T-helper 1 cell treated with Interleukin-12 subunit alpha and Interleukin-12 subunit beta and Interleukin-4 antibody, amounts not matched to agents 30 μg/mL and 1 μg/mL, for 36 hours (primary cell): ENCODE measurements at regions not wholly inside any gene's neighbourhood (a gene's known extent, or its start where the extent isn't known, plus 50 kb on each side); places are given as distances from the start of the nearest gene placed in this dataset.

ENCODE experiments used
- H3K27ac Mint-ChIP-seq: one replicate; pipeline ENCODE4 v1.8.0; 2021; ENCODE audit warnings: mild to moderate bottlenecking, mixed read lengths
- H3K27me3 Mint-ChIP-seq: one replicate; pipeline ENCODE4 v1.8.0; 2021; ENCODE audit warnings: low read depth, mixed read lengths
- H3K36me3 Mint-ChIP-seq: one replicate; pipeline ENCODE4 v1.8.0; 2021; ENCODE audit warnings: low read depth, mixed read lengths
- H3K4me1 Mint-ChIP-seq: one replicate; pipeline ENCODE4 v1.8.0; 2021; ENCODE audit warnings: low read depth, mixed read lengths
- H3K4me3 Mint-ChIP-seq: one replicate; pipeline ENCODE4 v1.8.0; 2021; ENCODE audit warnings: mild to moderate bottlenecking, moderate library complexity, mixed read lengths
- H3K9me3 Mint-ChIP-seq: one replicate; pipeline ENCODE4 v1.8.0; 2021; ENCODE audit warnings: mixed read lengths

DNA sequence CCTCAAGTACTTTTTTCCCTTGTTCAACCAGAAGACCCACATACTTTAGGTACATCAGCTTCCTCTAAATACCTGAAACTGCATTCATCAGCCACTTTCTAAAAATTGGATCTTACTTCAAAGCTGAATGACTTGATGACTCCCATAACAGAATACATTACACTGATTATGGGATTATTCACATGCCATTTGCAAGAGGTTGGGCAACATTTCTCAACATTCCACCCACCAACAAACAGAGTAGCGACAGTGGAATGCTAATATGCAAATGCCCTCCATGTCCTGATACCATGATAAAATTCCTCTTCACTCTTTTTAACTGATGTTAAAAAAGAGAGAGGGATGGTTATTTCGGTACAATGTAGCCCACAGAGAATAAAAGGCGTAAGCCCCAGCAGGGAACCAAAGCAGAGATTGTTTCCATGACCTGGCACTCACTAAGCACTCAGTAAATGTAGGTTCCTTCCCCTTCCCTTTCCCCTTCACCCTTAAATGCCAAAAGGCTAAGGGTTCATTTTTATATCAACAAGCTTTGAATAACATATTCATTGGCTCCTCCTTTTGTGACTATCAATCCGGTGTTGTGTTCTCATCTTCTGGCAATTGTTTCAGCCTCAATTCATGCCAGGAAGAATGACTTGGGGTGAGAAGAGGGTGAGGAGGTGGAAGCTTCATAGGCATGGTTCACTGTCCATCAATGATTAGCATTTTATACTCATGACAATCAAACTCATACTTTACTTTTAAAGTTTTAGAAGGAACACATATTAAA is 317.2 kb downstream of the DHX15 start:
- H3K27ac Mint-ChIP-seq: no peak overlapping the region

DNA sequence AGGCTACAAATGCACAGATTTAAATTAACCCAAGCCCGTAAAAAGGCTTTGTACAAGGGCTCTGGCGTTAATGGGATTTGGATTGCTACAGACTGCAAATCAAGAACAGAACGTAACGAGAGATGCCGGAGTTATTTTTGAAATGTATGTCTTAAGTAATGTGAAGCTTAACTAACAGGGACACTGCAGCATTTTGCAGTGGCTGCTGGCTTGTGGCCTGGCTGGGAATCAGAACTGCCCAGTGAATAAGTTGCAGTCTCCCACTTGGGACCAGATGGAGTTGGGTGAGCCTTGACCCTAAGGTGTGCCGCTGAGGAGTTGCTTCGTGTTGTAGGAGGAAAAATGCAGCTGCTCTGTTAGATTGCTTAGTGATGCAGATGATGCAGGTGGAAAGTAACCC is 318.4 kb downstream of the DHX15 start:
- no peaks in the 10 kb centered on the region for H3K4me1 Mint-ChIP-seq

More for the DNA sequence above, 317.2 kb downstream of the DHX15 start:
- Mint-ChIP-seq H3K36me3 (no peaks in the 10 kb centered on the region), H3K9me3 (no peaks in the 10 kb centered on the region), H3K27me3 (no peaks in the 10 kb centered on the region), H3K4me1 (no peaks in the 10 kb centered on the region), H3K4me3 (no peak overlapping the region)

DNA sequence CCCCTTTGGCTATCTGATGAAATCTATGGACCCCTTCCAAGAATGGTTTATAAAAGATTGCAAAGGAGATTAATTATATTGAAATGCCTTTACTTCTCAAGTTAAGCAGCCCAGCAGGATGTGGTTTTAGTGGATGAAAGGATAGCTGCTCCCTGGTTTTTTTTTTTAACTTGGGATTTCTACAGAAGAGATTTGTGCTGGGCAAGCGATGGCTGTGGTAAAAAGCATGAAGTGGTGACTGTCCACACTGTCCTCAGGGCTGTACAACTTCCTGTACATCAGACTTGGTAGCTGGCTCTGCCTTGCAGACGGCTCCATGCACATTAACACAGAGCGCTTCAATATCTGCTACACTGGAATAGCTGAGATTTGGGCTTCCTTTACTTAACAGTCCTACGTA is 321.7 kb downstream of the DHX15 start:
- H3K4me1 Mint-ChIP-seq: no peaks in the 10 kb centered on the region
- no peaks in the 10 kb centered on the region for H3K27me3 Mint-ChIP-seq
- no peaks in the 10 kb centered on the region for H3K36me3 Mint-ChIP-seq
- H3K4me3 Mint-ChIP-seq: no peak overlapping the region
- H3K27ac Mint-ChIP-seq: no peak overlapping the region
- no peaks in the 10 kb centered on the region for H3K9me3 Mint-ChIP-seq

More for the DNA sequence above, 318.4 kb downstream of the DHX15 start:
- H3K4me3 Mint-ChIP-seq: no peak overlapping the region
- H3K27ac Mint-ChIP-seq: no peak overlapping the region
- H3K27me3 Mint-ChIP-seq: no peaks in the 10 kb centered on the region
- H3K9me3 Mint-ChIP-seq: no peaks in the 10 kb centered on the region
- no peaks in the 10 kb centered on the region for H3K36me3 Mint-ChIP-seq

DNA sequence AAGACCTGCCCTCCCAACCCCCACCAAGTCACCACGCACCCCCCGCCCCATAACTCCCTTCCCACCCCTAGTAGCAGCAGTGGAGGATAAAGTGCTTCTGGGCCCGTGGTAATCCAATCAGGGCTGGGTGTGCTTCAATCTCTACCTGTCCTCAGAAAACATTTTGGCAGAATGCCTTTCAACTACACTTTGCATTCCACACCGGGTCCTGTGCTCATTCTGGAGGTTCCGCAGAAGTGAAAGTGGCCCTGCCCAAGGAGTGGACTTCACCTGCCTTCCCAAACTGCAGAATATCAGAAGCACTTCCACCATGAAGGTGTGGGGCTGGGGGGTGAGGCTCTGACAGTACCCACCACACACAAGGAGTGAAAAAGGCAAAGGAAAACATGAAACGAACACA is 322.3 kb downstream of the DHX15 start:
- Mint-ChIP-seq H3K4me3 (no peak overlapping the region), H3K36me3 (no peaks in the 10 kb centered on the region), H3K9me3 (no peaks in the 10 kb centered on the region), H3K27ac (no peak overlapping the region), H3K4me1 (no peaks in the 10 kb centered on the region), H3K27me3 (no peaks in the 10 kb centered on the region)

DNA sequence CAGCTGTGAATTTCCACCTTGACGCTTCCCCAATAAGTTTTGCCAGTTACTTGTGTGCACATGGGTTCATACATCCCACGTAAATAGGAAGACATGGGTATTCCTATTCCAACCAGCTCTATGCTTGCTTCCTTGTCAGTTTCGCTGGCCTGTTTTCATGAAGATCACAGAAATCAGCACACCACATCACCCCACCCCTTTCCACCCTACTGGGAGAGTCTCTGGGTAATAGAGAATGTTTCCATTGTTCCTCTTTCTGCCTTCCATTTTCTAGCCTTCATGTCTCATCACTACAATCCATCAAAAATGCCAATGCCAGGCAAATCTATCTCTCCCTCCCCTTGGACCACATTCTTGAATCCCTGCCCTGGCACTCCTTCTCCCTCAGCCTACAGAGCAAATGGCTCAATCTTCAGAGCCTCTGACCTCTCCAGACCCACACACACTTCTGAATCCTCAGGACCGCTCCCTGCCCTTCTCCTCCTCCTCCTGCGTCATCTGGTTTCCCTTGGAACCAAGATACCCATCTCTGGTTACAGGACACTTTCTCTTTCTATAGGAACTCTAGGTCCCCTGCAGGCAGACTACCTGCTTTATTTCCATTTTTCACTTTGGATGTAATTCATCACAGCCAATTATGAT is 323.3 kb downstream of the DHX15 start:
- Mint-ChIP-seq H3K27me3 (no peaks in the 10 kb centered on the region), H3K36me3 (no peaks in the 10 kb centered on the region), H3K4me3 (no peak overlapping the region), H3K9me3 (no peaks in the 10 kb centered on the region), H3K27ac (no peak overlapping the region), H3K4me1 (no peaks in the 10 kb centered on the region)

DNA sequence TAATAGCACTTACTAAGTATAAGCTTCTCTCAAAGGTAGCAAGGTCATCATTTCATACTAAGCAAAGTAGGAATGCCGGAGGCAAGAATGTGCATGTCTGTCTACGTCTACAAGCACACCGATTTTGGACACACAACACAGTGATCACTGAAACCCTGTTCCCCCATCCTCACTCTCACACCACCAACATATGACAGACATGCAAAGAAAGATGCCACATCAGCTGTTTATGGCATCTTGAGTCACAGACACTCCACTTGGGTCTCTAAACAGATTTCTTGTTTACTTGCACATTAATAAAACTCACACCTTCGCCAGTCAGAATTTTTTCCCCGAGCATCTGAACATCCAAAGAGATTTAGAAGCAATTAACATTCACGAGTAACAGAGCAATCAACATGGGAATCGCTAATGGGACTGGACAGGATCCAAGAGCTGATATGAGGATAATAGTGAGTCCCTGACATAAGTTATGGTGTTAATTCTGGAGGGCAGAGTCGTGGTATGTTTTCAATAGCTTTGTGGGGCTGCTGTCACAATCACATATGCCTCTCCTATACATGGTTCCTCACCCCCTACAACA is 324.1 kb downstream of the DHX15 start:
- Mint-ChIP-seq H3K36me3 (no peaks in the 10 kb centered on the region), H3K4me3 (no peak overlapping the region), H3K4me1 (no peaks in the 10 kb centered on the region), H3K9me3 (no peaks in the 10 kb centered on the region), H3K27ac (no peak overlapping the region), H3K27me3 (no peaks in the 10 kb centered on the region)

DNA sequence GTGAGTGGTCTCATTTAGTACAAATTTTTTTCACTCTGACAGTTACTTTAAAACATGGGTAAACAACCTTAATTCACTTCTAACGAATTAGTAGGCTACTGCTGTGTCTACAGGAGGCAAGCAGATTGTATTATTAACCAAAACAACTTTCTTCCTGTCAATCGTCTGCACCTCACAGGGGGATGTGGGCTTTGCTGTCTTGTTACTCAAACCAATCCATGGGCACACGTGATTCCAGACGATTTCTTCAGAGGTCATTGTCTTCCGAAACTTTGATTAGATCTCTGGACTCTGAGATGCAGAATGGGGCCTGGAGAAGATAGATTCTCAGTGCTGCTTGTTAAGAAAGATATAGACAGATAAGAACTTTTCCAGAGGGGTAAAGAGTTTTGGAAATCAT is 327.8 kb downstream of the DHX15 start:
- no peak overlapping the region for H3K4me3 Mint-ChIP-seq
- H3K9me3 Mint-ChIP-seq: no peaks in the 10 kb centered on the region
- no peaks in the 10 kb centered on the region for H3K4me1 Mint-ChIP-seq
- H3K27ac Mint-ChIP-seq: no peak overlapping the region
- H3K27me3 Mint-ChIP-seq: no peaks in the 10 kb centered on the region
- no peaks in the 10 kb centered on the region for H3K36me3 Mint-ChIP-seq

DNA sequence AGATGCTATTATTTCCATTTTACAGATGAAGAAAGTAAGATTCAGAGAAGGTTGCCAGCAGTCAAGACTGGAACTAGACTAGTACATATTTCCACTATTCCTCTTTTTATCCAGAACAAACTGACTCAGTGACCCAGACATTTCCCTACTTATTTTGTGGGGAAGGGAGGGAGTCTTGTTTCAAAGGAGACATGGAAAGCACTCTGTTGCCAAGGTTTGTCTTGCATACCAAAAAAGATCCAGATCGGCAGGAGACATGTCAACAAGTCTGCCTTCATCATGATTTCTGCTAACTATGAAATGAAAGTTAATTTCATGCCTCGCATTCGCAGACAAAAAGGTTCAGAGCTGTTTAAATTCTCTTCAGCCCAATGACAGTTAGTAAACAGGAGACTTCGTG is 328.3 kb downstream of the DHX15 start:
- Mint-ChIP-seq H3K4me3 (no peak overlapping the region), H3K27me3 (no peaks in the 10 kb centered on the region), H3K4me1 (no peaks in the 10 kb centered on the region)

DNA sequence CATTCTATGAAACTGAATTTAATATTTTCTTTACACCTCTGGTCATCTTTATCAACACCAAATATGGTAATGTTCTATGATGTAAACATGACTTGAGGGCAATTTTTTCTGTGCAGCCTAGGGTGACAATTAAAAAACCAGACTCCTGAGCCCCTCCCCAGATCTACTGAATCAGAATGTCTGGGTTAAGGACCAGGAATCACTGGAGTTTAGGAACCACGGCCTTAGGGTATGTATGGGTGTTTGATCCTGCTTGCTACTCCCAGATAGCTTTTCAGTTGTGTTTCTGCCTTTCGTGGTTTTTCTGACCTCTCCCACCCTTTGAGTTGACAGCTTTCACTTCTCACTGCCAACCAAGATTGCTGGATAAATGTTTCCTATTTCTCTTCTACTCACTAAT is 332.2 kb downstream of the DHX15 start:
- no peaks in the 10 kb centered on the region for H3K9me3 Mint-ChIP-seq
- no peak overlapping the region for H3K4me3 Mint-ChIP-seq
- H3K27ac Mint-ChIP-seq: no peak overlapping the region
- H3K36me3 Mint-ChIP-seq: no peaks in the 10 kb centered on the region
- no peaks in the 10 kb centered on the region for H3K4me1 Mint-ChIP-seq
- H3K27me3 Mint-ChIP-seq: no peaks in the 10 kb centered on the region

More for the DNA sequence above, 328.3 kb downstream of the DHX15 start:
- no peak overlapping the region for H3K27ac Mint-ChIP-seq
- no peaks in the 10 kb centered on the region for H3K9me3 Mint-ChIP-seq
- H3K36me3 Mint-ChIP-seq: no peaks in the 10 kb centered on the region

DNA sequence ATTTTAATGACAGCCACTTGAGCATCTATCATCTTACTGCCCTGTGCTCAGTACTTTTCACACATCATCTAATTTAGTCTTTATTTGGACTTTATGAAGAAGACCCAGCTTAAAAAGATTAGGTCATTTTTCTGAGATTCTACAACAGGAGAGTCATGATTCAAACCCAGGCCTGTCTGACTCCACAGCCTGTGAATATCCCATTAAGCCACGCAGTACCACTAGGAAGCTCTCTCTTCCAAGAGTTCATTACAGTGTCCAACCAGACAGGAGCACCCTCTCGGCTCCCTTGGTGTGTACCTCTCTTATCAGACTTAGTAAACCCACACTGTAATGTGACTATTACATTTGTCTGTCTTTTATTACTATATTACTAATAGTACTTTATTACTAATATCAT is 332.8 kb downstream of the DHX15 start:
- Mint-ChIP-seq H3K4me3 (no peak overlapping the region), H3K27ac (no peak overlapping the region)

DNA sequence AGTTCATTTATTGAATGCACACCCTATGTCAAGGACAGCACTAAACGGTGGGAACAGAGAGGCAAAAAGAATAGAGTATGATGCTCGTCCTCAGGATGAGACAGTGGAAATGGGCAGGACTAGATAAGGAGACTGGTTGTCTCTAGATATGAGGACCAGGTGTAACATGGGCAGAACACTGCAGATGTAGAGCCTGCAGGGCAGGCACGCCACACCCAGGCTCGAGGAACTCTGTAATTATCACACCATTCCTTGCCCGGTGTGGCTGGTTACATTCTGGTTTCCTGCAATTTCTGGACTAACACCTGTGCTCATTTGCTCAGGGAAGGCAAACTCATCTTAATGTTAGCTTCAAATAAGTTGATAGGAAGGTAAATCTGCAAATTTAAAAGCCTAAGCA is 334.4 kb downstream of the DHX15 start:
- H3K4me1 Mint-ChIP-seq: no peaks in the 10 kb centered on the region
- H3K4me3 Mint-ChIP-seq: no peak overlapping the region

More for the DNA sequence above, 332.8 kb downstream of the DHX15 start:
- Mint-ChIP-seq H3K36me3 (no peaks in the 10 kb centered on the region), H3K27me3 (no peaks in the 10 kb centered on the region), H3K9me3 (no peaks in the 10 kb centered on the region), H3K4me1 (no peaks in the 10 kb centered on the region)

DNA sequence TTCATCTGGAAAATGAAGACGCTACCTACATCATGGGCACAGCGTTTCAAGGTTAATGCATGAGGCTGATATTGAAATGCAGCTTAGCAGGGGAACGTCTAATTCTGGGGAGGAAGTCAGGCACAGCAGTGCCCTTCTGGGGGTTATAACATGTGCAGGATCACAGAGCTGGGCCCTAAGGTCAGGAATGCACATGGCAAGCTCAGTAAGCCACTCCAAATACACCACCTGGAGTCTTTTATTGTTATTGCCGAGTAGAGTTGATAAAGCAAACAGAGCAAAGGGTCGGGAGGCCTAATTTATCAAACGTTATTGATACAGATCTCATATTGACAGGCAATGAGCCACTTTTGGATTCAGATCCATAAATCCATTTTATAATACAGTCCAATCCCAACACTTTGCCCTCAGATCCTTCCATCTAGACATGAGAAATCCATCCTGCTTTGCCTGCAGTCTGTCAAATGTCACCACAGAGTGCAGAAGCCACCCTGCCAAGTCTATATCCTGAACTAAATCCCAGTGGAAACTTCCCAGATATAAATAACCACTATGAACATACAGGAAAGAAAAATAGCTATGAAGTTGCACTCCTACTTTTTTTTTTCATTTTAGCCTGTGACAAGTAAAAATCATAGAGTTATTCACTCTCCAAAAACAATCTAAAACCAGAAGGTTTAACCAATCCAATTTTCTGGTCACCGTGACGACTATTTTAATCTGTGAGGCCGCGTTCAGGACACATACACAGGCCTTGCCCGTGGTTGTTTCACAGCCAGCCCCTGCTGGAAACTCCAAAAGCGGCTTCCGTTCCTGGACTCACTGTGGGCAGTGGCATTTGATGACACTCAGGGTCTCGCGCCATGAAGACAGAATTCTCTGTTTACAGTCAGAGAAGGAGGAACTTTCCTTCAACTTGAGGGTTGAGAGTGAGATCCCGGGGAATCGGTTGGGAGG is 335.4 kb downstream of the DHX15 start:
- H3K27me3 Mint-ChIP-seq: no peaks in the 10 kb centered on the region
- no peak overlapping the region for H3K4me3 Mint-ChIP-seq
- no peak overlapping the region for H3K27ac Mint-ChIP-seq
- H3K4me1 Mint-ChIP-seq: no peaks in the 10 kb centered on the region
- no peaks in the 10 kb centered on the region for H3K9me3 Mint-ChIP-seq
- H3K36me3 Mint-ChIP-seq: no peaks in the 10 kb centered on the region

More for the DNA sequence above, 334.4 kb downstream of the DHX15 start:
- no peaks in the 10 kb centered on the region for H3K27me3 Mint-ChIP-seq
- H3K36me3 Mint-ChIP-seq: no peaks in the 10 kb centered on the region
- no peaks in the 10 kb centered on the region for H3K9me3 Mint-ChIP-seq
- no peak overlapping the region for H3K27ac Mint-ChIP-seq

DNA sequence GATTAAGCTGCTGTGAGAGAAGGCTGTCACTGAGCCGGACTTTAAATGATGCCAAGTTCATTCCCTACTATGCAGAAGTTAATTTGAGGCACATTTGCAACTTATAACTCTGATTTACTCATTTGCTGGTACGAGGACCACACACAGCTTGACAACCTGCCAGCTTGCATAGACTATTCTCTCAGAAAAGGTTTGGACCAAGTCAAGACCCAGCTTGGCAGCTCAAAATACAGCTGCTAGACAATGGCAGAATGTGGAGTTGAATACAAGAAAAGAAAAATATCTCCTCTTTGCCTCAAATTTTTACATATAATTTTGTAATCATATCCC is 338.9 kb downstream of the DHX15 start:
- no peak overlapping the region for H3K4me3 Mint-ChIP-seq
- no peak overlapping the region for H3K27ac Mint-ChIP-seq
- no peaks in the 10 kb centered on the region for H3K36me3 Mint-ChIP-seq
- H3K27me3 Mint-ChIP-seq: no peaks in the 10 kb centered on the region
- no peaks in the 10 kb centered on the region for H3K4me1 Mint-ChIP-seq
- H3K9me3 Mint-ChIP-seq: no peaks in the 10 kb centered on the region

DNA sequence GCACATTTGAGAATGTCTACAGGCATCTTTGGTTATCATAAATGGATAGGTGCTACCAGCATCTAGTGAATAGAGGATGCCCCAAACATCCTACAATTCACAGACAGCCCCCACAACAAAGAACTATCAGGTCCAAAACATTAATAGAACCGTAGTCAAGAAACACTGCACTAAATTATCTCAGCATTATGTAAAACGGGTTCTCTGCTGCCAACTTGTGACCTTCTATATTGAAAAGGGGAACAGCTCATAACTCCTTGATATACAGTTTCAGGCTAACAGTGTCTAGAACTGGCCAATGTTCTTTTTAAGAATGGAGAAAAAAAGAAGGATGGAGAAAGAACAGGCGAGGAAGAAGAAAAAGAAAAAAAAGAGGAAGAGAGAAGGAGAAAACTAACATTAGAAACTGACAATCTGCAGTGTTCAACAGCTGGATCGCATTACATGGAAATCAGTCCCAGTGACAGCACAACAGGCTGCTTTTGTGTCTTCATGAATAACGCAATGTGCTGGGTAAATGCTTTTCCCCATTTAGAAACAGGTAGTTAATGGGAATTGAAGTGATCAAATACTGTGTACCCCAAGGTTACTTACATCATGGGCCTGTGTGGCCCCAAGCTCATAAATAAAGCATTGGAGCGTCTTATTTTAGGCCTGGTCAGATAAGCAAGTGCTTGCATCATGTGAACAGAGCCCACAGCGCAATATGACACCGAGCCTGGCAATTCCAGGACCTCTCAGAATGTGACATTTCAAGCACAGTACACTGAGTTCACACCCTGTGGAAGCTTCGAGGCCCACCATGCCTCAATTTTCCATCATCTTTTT is 339.5 kb downstream of the DHX15 start:
- H3K36me3 Mint-ChIP-seq: no peaks in the 10 kb centered on the region
- H3K9me3 Mint-ChIP-seq: no peaks in the 10 kb centered on the region
- no peaks in the 10 kb centered on the region for H3K27me3 Mint-ChIP-seq
- H3K4me1 Mint-ChIP-seq: no peaks in the 10 kb centered on the region
- H3K4me3 Mint-ChIP-seq: no peak overlapping the region
- H3K27ac Mint-ChIP-seq: no peak overlapping the region
